ENCODE measurements at regions not wholly inside any gene's neighbourhood (a gene's known extent, or its start where the extent isn't known, plus 50 kb on each side); places are given as distances from the start of the nearest gene placed in this dataset.
A peak's percentile ranks its signal among the peaks of the same experiment; 100 is the strongest.
"Not testable (repeated sequence)": the region's sequence is repeated elsewhere in the genome, so short reads cannot be mapped to it uniquely, and the experiment has no call there.

GRCh38 chr2:87653373-87653772 lies 94.5 kb upstream of the PLGLB2 start:
- H3K9me3 Mint-ChIP-seq (ENCODE audit: low read depth, unreplicated experiment); H3K27me3 Mint-ChIP-seq (ENCODE audit: unreplicated experiment); BruUV-seq (replicated peaks); CTCF ChIA-PET; H3K27ac Mint-ChIP-seq (ENCODE audit: unreplicated experiment); H3K4me3 Mint-ChIP-seq (ENCODE audit: low read depth, unreplicated experiment); DNase-seq; H3K4me1 Mint-ChIP-seq (ENCODE audit: low read depth, unreplicated experiment); H3K36me3 Mint-ChIP-seq (ENCODE audit: insufficient read depth, unreplicated experiment); intact Hi-C loops (cut with micrococcal nuclease; ENCODE audit: unreplicated experiment): not testable (repeated sequence)

- H3K36me3 Mint-ChIP-seq (ENCODE audit: insufficient read depth, unreplicated experiment); H3K27me3 Mint-ChIP-seq (ENCODE audit: unreplicated experiment); DNase-seq; CTCF ChIA-PET; H3K27ac Mint-ChIP-seq (ENCODE audit: unreplicated experiment); H3K9me3 Mint-ChIP-seq (ENCODE audit: low read depth, unreplicated experiment); BruUV-seq (replicated peaks); intact Hi-C loops (cut with micrococcal nuclease; ENCODE audit: unreplicated experiment); H3K4me1 Mint-ChIP-seq (ENCODE audit: low read depth, unreplicated experiment); H3K4me3 Mint-ChIP-seq (ENCODE audit: low read depth, unreplicated experiment): not testable (repeated sequence)
These were observed 93.6 kb upstream of the PLGLB2 start for GRCh38 chr2:87654136-87654814.

- H3K27me3 Mint-ChIP-seq (ENCODE audit: unreplicated experiment); intact Hi-C loops (cut with micrococcal nuclease; ENCODE audit: unreplicated experiment): not testable (repeated sequence)
These were observed 90.0 kb upstream of the PLGLB2 start for GRCh38 chr2:87657915-87658314.

GRCh38 chr2:87658357-87658756 lies 89.5 kb upstream of the PLGLB2 start:
- H3K9me3 Mint-ChIP-seq (ENCODE audit: low read depth, unreplicated experiment); DNase-seq; H3K4me3 Mint-ChIP-seq (ENCODE audit: low read depth, unreplicated experiment); H3K4me1 Mint-ChIP-seq (ENCODE audit: low read depth, unreplicated experiment); H3K27me3 Mint-ChIP-seq (ENCODE audit: unreplicated experiment); H3K27ac Mint-ChIP-seq (ENCODE audit: unreplicated experiment); CTCF ChIA-PET; BruUV-seq (replicated peaks); H3K36me3 Mint-ChIP-seq (ENCODE audit: insufficient read depth, unreplicated experiment); intact Hi-C loops (cut with micrococcal nuclease; ENCODE audit: unreplicated experiment): not testable (repeated sequence)

More at GRCh38 chr2:87657915-87658314, 90.0 kb upstream of the PLGLB2 start:
- BruUV-seq (replicated peaks); H3K4me3 Mint-ChIP-seq (ENCODE audit: low read depth, unreplicated experiment); H3K27ac Mint-ChIP-seq (ENCODE audit: unreplicated experiment); H3K4me1 Mint-ChIP-seq (ENCODE audit: low read depth, unreplicated experiment); CTCF ChIA-PET; H3K36me3 Mint-ChIP-seq (ENCODE audit: insufficient read depth, unreplicated experiment); H3K9me3 Mint-ChIP-seq (ENCODE audit: low read depth, unreplicated experiment); DNase-seq: not testable (repeated sequence)

- H3K4me1 Mint-ChIP-seq (ENCODE audit: low read depth, unreplicated experiment); H3K27me3 Mint-ChIP-seq (ENCODE audit: unreplicated experiment); H3K36me3 Mint-ChIP-seq (ENCODE audit: insufficient read depth, unreplicated experiment); intact Hi-C loops (cut with micrococcal nuclease; ENCODE audit: unreplicated experiment); BruUV-seq (replicated peaks); CTCF ChIA-PET; DNase-seq; H3K4me3 Mint-ChIP-seq (ENCODE audit: low read depth, unreplicated experiment); H3K27ac Mint-ChIP-seq (ENCODE audit: unreplicated experiment); H3K9me3 Mint-ChIP-seq (ENCODE audit: low read depth, unreplicated experiment): not testable (repeated sequence)
These were observed 88.9 kb upstream of the PLGLB2 start for GRCh38 chr2:87658976-87659375.

- CTCF ChIA-PET; H3K27ac Mint-ChIP-seq (ENCODE audit: unreplicated experiment); BruUV-seq (replicated peaks); H3K4me1 Mint-ChIP-seq (ENCODE audit: low read depth, unreplicated experiment); intact Hi-C loops (cut with micrococcal nuclease; ENCODE audit: unreplicated experiment); H3K36me3 Mint-ChIP-seq (ENCODE audit: insufficient read depth, unreplicated experiment); H3K9me3 Mint-ChIP-seq (ENCODE audit: low read depth, unreplicated experiment); H3K4me3 Mint-ChIP-seq (ENCODE audit: low read depth, unreplicated experiment); H3K27me3 Mint-ChIP-seq (ENCODE audit: unreplicated experiment): not testable (repeated sequence)
- peak; percentile 8 for DNase-seq
These were observed 87.7 kb upstream of the PLGLB2 start for GRCh38 chr2:87660164-87660563.

- BruUV-seq (replicated peaks) = TSS peak; percentile 91
- H3K4me3 Mint-ChIP-seq (ENCODE audit: low read depth, unreplicated experiment) = peak overlapping the region; percentile 14
- DNase-seq = peak; percentile 90
- peak overlapping the region; percentile 74 for H3K27ac Mint-ChIP-seq (ENCODE audit: unreplicated experiment)
- H3K36me3 Mint-ChIP-seq (ENCODE audit: insufficient read depth, unreplicated experiment); intact Hi-C loops (cut with micrococcal nuclease; ENCODE audit: unreplicated experiment); CTCF ChIA-PET; H3K9me3 Mint-ChIP-seq (ENCODE audit: low read depth, unreplicated experiment); H3K4me1 Mint-ChIP-seq (ENCODE audit: low read depth, unreplicated experiment); H3K27me3 Mint-ChIP-seq (ENCODE audit: unreplicated experiment): not testable (repeated sequence)
These were observed 85.3 kb upstream of the PLGLB2 start for GRCh38 chr2:87662316-87663290.

GRCh38 chr2:87663347-87663746 lies 84.5 kb upstream of the PLGLB2 start:
- CTCF ChIA-PET; intact Hi-C loops (cut with micrococcal nuclease; ENCODE audit: unreplicated experiment); DNase-seq; H3K9me3 Mint-ChIP-seq (ENCODE audit: low read depth, unreplicated experiment); H3K4me3 Mint-ChIP-seq (ENCODE audit: low read depth, unreplicated experiment); H3K27ac Mint-ChIP-seq (ENCODE audit: unreplicated experiment); H3K4me1 Mint-ChIP-seq (ENCODE audit: low read depth, unreplicated experiment); BruUV-seq (replicated peaks); H3K36me3 Mint-ChIP-seq (ENCODE audit: insufficient read depth, unreplicated experiment); H3K27me3 Mint-ChIP-seq (ENCODE audit: unreplicated experiment): not testable (repeated sequence)

GRCh38 chr2:87667027-87667426 lies 80.9 kb upstream of the PLGLB2 start:
- H3K9me3 Mint-ChIP-seq (ENCODE audit: low read depth, unreplicated experiment); BruUV-seq (replicated peaks); H3K27ac Mint-ChIP-seq (ENCODE audit: unreplicated experiment); intact Hi-C loops (cut with micrococcal nuclease; ENCODE audit: unreplicated experiment); CTCF ChIA-PET; H3K4me3 Mint-ChIP-seq (ENCODE audit: low read depth, unreplicated experiment); H3K36me3 Mint-ChIP-seq (ENCODE audit: insufficient read depth, unreplicated experiment); H3K27me3 Mint-ChIP-seq (ENCODE audit: unreplicated experiment); H3K4me1 Mint-ChIP-seq (ENCODE audit: low read depth, unreplicated experiment); DNase-seq: not testable (repeated sequence)

- H3K36me3 Mint-ChIP-seq (ENCODE audit: insufficient read depth, unreplicated experiment); DNase-seq; H3K9me3 Mint-ChIP-seq (ENCODE audit: low read depth, unreplicated experiment); H3K27ac Mint-ChIP-seq (ENCODE audit: unreplicated experiment); H3K27me3 Mint-ChIP-seq (ENCODE audit: unreplicated experiment); BruUV-seq (replicated peaks); CTCF ChIA-PET; H3K4me3 Mint-ChIP-seq (ENCODE audit: low read depth, unreplicated experiment); intact Hi-C loops (cut with micrococcal nuclease; ENCODE audit: unreplicated experiment); H3K4me1 Mint-ChIP-seq (ENCODE audit: low read depth, unreplicated experiment): not testable (repeated sequence)
These were observed 79.5 kb upstream of the PLGLB2 start for GRCh38 chr2:87668361-87668760.

Data from Calu3 (cell line).